SJCRH30 (cell line): ENCODE measurements at regions not wholly inside any gene's neighbourhood (a gene's known extent, or its start where the extent isn't known, plus 50 kb on each side); places are given as distances from the start of the nearest gene placed in this dataset.
"Not testable (repeated sequence)": the region's sequence is repeated elsewhere in the genome, so short reads cannot be mapped to it uniquely, and the experiment has no call there.

Experiments used
- DNase-seq, 2 experiments: peaks; one replicate each; pipeline ENCODE4 v3.0.0-alpha.2; 2015 to 2020
- H3K27ac ChIP-seq: fragments of 250-450 bp; sonication (Bioruptor Pico); 2 replicates; pipeline ENCODE4 v1.5.1; 2020; ENCODE audit warnings: mild to moderate bottlenecking, moderate library complexity
- H3K27me3 ChIP-seq: fragments of 250-450 bp; sonication (Bioruptor Pico); 2 replicates; pipeline ENCODE4 v1.5.1; 2020; ENCODE audit warnings: mild to moderate bottlenecking, moderate library complexity
- H3K36me3 ChIP-seq: fragments of 250-450 bp; sonication (Bioruptor Pico); 2 replicates; pipeline ENCODE4 v1.5.1; 2020; ENCODE audit warnings: mild to moderate bottlenecking, moderate library complexity
- H3K4me1 ChIP-seq: fragments of 250-450 bp; sonication (Bioruptor Pico); 2 replicates; pipeline ENCODE4 v1.5.1; 2020; ENCODE audit warnings: mild to moderate bottlenecking, moderate library complexity
- H3K4me3 ChIP-seq: fragments of 250-450 bp; sonication (Bioruptor Pico); 2 replicates; pipeline ENCODE4 v1.5.1; 2020; ENCODE audit warnings: mild to moderate bottlenecking, moderate library complexity
- H3K9me3 ChIP-seq: fragments of 250-450 bp; sonication (Bioruptor Pico); replicated peaks from 2 replicates; pipeline ENCODE4 v1.5.1; 2020; ENCODE audit warnings: mild to moderate bottlenecking, moderate library complexity

DNA sequence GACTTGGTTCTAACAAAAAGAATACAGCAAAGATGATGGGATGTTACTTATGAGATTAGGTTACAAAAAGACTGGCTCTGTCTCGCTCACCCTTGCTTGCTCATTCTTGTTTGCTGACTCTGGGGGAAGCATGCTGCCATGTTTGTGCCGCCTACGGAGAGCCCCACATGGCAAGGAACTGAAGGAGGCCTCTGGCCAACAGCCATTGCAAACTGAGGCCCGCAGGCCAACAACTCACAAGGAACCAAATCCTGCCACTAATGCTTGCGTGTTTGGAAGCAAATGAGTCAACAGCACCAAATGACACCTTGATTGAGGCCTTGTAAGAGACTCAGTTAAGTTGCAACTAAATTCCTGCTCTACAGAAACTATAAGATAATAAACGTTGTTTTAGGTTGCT is 82.1 kb upstream of the FOXN2 start:
- H3K4me3 ChIP-seq: no peak overlapping the region
- DNase-seq: no peak
- H3K4me1 ChIP-seq: no peaks in the 10 kb centered on the region
- no peaks in the 10 kb centered on the region for H3K36me3 ChIP-seq
- no peak overlapping the region for H3K27ac ChIP-seq
- no peaks in the 10 kb centered on the region for H3K27me3 ChIP-seq
- H3K9me3 ChIP-seq: no peaks in the 10 kb centered on the region

DNA sequence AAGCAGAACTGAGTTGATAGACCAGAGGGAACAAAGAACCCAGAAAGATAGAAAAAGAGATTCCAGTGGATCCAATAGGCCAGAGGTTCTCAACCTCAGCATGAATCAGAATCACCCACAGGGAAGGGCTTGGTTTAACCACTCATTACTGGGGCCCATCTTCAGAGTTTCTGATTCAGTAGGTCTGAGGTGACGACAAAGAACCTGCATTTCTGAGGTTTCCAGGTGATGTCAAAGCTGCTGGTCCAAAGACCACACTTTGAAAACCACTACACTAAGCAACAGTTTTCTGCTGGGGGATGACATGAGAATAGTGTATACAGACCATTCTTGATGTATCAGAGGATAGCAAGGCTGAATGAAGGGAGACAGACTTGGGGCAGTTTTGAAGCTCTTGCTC is 81.5 kb upstream of the FOXN2 start:
- Histone ChIP-seq H3K36me3 (no peaks in the 10 kb centered on the region), H3K9me3 (no peaks in the 10 kb centered on the region), H3K27ac (no peak overlapping the region), H3K4me1 (no peaks in the 10 kb centered on the region), H3K27me3 (no peaks in the 10 kb centered on the region), H3K4me3 (no peak overlapping the region)
- no peak for DNase-seq

DNA sequence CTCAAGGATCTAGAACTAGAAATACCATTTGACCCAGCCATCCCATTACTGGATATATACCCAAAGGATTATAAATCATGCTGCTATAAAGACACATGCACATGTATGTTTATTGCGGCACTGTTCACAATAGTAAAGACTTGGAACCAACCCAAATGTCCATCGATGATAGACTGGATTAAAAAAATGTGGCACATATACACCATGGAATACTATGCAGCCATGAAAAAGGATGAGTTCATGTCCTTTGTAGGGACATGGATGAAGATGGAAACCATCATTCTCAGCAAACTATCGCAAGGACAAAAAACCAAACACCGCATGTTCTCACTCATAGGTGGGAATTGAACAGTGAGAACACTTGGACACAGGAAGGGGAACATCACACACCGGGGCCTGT is 80.7 kb upstream of the FOXN2 start:
- not testable (repeated sequence) for H3K4me1 ChIP-seq, H3K9me3 ChIP-seq, H3K36me3 ChIP-seq, H3K4me3 ChIP-seq, H3K27ac ChIP-seq, H3K27me3 ChIP-seq, DNase-seq

DNA sequence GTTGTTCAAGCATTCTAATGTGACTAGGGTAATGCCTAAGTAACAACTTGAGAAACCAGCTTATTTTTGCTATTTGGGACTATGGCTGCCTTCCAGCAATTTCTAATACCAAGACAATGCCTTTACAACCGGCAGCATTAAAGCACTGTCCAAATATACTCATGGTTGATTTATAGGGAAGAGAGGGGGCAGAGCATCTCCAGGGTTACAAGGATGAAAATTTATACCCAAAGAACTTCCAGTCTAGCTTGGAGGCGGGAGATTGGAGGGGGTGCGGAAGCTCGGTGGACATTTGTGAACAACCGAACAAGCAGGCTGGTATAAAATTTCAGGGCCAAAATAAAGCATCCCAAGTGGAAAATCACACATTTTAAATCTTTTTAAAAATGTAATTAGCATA is 79.4 kb upstream of the FOXN2 start:
- Histone ChIP-seq H3K27me3 (no peaks in the 10 kb centered on the region), H3K4me3 (no peak overlapping the region), H3K36me3 (no peaks in the 10 kb centered on the region), H3K4me1 (no peaks in the 10 kb centered on the region), H3K27ac (no peak overlapping the region), H3K9me3 (no peaks in the 10 kb centered on the region)
- DNase-seq: no peak

DNA sequence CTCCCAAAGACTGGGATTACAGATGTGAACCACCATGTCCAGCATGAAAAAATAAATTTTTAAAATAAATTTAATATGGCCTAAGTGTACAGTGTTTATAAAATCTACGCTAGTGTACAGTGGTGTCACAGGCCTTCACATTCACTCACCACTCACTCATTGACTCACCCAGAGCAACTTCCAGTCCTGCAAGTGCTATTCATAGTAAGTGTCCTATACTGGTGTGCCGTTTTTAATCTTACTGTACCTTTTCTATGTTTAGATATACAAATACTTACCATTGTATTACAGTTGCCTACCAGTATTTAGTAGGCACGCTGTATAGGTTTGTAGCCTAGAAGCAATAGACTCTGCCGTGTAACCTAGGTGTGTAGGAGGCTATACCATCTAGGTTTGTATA is 76.1 kb upstream of the FOXN2 start:
- no peaks in the 10 kb centered on the region for H3K9me3 ChIP-seq

DNA sequence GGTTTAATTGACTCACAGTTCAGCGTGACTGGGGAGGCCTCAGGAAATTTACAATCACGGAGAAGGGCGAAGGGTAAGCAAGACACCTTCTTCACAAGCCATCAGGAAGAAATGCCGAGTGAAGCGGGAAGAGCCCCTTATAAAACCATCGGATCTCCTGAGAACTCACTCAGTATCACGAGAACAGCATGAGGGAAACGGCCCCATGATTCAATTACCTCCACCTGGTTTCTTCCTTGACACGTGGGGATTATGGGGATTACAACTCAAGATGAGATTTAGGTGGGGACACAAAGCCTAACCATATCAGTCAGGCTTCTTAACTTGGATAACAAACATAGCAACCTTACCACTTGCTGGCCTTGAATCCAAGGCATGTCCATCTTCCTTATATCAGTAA is 73.6 kb upstream of the FOXN2 start:
- no peaks in the 10 kb centered on the region for H3K9me3 ChIP-seq
- no peak overlapping the region for H3K27ac ChIP-seq
- H3K36me3 ChIP-seq: no peaks in the 10 kb centered on the region
- no peaks in the 10 kb centered on the region for H3K27me3 ChIP-seq
- no peak for DNase-seq
- no peaks in the 10 kb centered on the region for H3K4me1 ChIP-seq
- H3K4me3 ChIP-seq: no peak overlapping the region

More for the DNA sequence above, 76.1 kb upstream of the FOXN2 start:
- no peak overlapping the region for H3K4me3 ChIP-seq
- H3K27me3 ChIP-seq: no peaks in the 10 kb centered on the region
- H3K4me1 ChIP-seq: no peaks in the 10 kb centered on the region
- no peak for DNase-seq
- no peak overlapping the region for H3K27ac ChIP-seq
- no peaks in the 10 kb centered on the region for H3K36me3 ChIP-seq

DNA sequence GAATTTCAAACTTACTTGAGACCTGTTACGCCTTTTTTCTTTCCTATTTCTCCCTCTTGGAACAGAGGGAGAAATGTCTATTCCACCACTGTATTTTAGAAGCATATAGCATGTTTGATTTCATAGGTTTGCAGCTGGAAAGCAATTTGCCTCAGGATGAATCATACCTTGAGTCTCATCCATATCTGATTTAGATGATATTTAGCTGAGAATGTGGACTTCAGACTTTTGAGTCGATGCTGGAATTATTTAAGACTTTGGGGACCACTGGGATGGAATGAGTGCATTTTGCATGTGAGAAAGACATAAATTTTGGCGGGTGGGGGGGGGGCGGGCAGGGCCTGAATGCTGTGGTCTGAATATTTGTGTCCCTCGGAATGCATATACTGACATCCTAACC is 67.3 kb upstream of the FOXN2 start:
- H3K27ac ChIP-seq: no peak overlapping the region

DNA sequence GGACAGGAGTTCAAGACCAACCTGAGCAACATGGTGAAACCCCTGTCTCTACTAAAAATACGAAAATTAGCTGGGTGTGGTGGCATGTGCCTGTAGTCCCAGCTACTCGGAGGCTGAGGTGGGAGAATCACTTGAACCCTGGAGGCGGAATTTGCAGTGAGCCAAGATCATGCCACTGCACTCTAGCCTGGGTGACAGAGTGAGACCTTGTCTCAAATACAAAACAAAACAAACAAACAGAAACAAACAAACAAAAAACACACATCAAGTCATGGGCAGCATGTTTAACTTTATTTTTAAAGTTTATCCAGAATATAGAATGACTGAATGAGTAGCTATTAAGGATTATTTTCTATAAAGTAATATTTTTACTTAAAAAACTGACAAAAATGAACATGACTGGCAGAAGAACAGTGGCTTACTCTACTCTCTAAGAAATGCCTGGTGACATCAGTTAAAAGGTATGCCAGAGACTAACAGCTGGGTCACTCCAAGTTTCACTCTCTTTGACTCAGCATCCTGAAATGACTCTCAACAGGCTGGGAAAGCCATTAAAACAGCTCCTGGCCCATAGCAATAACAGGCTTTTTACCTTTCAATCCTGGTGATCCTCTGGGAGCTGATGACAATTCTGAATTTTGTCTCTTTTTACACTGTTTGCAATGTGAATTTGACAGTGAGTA is 66.1 kb upstream of the FOXN2 start:
- peak overlapping the region; percentile 94 for H3K27ac ChIP-seq
- H3K36me3 ChIP-seq: no peaks in the 10 kb centered on the region
- H3K4me1 ChIP-seq: peaks cover 27% of the 10 kb centered on the region
- peak; percentile 77 to 92 for DNase-seq
- peak overlapping the region; percentile 13 for H3K4me3 ChIP-seq
- H3K9me3 ChIP-seq: no peaks in the 10 kb centered on the region
- no peaks in the 10 kb centered on the region for H3K27me3 ChIP-seq

More for the DNA sequence above, 67.3 kb upstream of the FOXN2 start:
- Histone ChIP-seq H3K4me1 (peaks cover 27% of the 10 kb centered on the region), H3K9me3 (no peaks in the 10 kb centered on the region), H3K36me3 (no peaks in the 10 kb centered on the region), H3K27me3 (no peaks in the 10 kb centered on the region), H3K4me3 (no peak overlapping the region)
- DNase-seq: no peak

DNA sequence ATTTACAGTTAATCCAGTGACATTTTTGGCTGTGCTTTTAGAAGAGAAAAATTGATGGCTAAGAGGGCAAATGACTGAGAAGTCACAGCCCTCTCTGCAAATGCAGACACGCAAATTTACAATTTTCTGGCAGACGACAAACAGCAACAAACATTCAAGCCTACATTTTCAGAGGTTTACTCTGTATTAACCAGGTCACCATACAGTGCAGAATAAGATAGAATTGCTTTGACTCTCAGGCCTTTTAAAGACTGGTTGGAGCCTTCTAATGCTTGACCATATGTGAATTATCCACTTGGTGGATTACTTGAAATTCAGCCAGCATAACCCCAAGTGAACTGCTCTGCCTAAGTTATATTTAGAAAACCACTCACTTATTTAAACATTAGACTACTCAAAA is 65.5 kb upstream of the FOXN2 start:
- peak; percentile 7 to 55 for DNase-seq
- H3K4me3 ChIP-seq: peak overlapping the region; percentile 13
- H3K36me3 ChIP-seq: no peaks in the 10 kb centered on the region
- peaks cover 27% of the 10 kb centered on the region for H3K4me1 ChIP-seq
- no peaks in the 10 kb centered on the region for H3K27me3 ChIP-seq
- H3K27ac ChIP-seq: peak overlapping the region; percentile 94
- no peaks in the 10 kb centered on the region for H3K9me3 ChIP-seq

DNA sequence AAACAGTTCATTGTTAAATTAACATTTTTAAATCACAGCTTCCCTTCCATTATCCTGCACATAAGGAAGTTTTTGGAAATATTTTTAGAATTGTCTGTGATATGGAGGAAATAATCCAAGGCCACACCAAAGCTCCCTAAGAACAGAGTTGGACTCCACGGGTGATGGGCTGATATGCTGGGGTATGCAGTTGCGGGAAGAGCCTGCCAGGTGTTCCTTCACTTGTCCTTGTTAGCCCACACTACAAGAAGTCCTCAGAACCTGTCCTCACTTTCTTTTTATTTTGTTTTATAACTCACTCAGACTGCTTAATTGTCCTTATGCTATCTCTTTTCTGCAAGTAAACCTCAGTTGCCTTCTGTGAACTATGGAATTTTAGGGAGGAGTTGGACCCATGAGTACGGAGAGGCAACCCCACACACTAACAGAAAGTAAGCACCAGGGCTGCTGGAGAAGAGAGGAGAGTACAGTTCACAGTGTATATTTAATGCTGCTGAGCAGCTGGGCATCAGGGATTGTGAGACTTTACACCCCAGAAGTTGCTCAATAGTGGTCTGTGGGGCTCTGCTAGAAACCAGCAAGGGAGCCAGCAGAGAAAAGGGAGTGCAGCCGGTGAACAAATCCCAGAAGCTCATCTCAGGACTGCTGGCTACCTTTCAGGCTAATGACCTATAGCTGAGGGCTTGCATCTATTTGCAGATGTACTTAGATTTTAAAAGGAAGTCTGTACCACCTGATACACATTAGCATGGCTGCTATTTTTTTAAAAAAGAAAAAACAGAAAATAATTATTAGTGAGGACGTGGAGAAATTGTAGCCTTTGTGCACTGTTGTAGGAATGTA is 64.6 kb upstream of the FOXN2 start:
- Histone ChIP-seq H3K27me3 (no peaks in the 10 kb centered on the region), H3K27ac (peak overlapping the region; percentile 94), H3K9me3 (no peaks in the 10 kb centered on the region), H3K36me3 (no peaks in the 10 kb centered on the region), H3K4me3 (no peak overlapping the region; the same call in 1 of the 2 replicates), H3K4me1 (peaks cover 27% of the 10 kb centered on the region)
- peak; percentile 39 to 64 for DNase-seq

DNA sequence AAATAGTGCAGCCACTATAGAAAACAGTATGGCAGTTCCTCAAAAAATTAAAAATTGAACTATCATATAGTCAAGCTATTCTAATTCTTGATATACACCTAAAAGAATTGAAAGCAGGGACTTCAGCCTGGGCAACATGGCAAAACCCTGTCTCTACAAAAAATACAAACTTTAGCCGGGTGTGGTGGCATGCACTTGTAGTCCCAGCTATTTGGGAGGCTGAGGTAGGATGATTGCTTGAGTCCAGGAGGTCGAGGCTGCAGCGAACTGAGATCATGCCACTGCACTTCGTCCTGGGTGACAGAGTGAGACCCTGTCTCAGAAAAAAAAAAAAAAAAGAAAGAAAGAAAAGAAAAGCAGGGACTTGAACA is 64.0 kb upstream of the FOXN2 start:
- DNase-seq: no peak
- no peaks in the 10 kb centered on the region for H3K27me3 ChIP-seq
- no peaks in the 10 kb centered on the region for H3K9me3 ChIP-seq
- H3K4me3 ChIP-seq: no peak overlapping the region
- no peak overlapping the region for H3K27ac ChIP-seq
- H3K4me1 ChIP-seq: peaks cover 27% of the 10 kb centered on the region
- H3K36me3 ChIP-seq: no peaks in the 10 kb centered on the region

DNA sequence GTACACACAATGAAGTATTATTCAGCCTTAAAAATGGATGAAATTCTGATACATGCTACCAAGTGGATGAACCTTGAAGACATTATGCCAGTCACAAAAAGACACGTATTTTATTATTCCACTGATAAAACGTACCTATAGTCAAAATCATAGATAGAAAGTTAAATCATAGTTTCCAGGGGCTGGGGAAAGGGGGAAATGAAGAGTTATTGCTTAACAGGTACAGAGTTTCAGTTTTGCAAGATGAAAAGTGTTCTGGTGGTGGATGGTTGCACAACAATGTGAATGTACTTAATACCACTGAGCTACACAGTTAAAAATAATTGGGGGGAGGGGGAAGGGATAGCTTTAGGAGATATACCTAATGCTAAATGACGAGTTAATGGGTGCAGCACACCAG is 63.5 kb upstream of the FOXN2 start:
- DNase-seq: no peak
- Histone ChIP-seq H3K4me1 (peaks cover 27% of the 10 kb centered on the region), H3K4me3 (no peak overlapping the region), H3K9me3 (no peaks in the 10 kb centered on the region), H3K27ac (no peak overlapping the region), H3K36me3 (no peaks in the 10 kb centered on the region), H3K27me3 (no peaks in the 10 kb centered on the region)

DNA sequence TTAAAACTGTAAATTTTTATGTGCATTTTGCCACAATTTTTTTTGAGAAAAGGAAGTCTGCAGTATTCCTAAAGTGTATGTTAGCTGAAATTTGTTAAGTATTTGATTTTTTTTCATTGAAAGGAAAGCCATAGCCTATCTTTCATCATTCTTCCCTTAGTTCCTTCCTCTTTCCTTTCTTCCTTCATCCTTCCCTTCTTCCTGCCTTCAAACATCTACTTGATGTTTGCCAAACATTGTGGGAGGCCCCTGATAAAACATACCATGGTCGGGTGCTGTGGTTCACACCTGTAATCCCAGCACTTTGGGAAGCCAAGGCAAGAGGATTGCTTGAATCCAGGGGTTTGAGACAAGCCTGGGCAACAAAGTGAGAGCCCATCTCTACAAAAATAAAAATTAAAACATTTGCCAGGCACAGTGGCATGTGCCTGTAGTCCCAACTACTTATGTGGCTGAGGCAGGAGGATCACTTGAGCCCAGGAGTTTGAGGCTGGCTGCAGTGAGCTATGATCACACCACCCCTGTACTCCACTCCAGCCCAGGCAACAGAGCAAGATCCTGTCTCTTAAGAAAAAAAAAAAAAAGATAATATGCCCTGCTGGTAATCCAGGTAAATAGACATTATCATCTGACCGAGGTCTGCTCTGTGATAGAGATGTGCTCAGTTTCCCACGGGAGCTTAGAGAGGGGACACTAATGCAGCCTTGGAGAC is 62.9 kb upstream of the FOXN2 start:
- H3K36me3 ChIP-seq: no peaks in the 10 kb centered on the region
- no peak overlapping the region for H3K27ac ChIP-seq
- H3K4me1 ChIP-seq: peaks cover 27% of the 10 kb centered on the region

DNA sequence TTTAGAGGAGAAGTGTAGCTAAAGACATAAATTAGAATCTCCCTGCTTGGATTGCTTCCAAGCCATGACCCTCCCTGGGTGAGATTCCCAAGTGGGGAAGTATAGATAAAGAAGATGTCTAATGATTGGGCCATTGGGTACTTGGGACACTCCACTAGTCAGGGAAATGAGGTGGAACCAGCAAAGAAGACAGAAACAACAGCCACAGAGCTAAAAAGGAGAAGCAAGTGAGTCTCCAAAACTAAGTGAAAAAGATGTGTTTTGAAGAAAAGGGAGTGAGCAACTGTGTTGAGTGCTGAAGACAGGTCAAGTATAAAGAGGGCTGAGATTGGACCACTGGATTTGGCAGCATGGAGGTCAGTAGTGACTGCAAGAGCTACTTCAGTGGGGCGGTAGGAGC is 61.2 kb upstream of the FOXN2 start:
- Histone ChIP-seq H3K27me3 (no peaks in the 10 kb centered on the region), H3K4me3 (no peak overlapping the region), H3K36me3 (no peaks in the 10 kb centered on the region), H3K4me1 (peaks cover 18% of the 10 kb centered on the region), H3K9me3 (no peaks in the 10 kb centered on the region), H3K27ac (no peak overlapping the region)
- no peak for DNase-seq

More for the DNA sequence above, 62.9 kb upstream of the FOXN2 start:
- Histone ChIP-seq H3K27me3 (no peaks in the 10 kb centered on the region), H3K9me3 (no peaks in the 10 kb centered on the region), H3K4me3 (no peak overlapping the region)
- no peak for DNase-seq

DNA sequence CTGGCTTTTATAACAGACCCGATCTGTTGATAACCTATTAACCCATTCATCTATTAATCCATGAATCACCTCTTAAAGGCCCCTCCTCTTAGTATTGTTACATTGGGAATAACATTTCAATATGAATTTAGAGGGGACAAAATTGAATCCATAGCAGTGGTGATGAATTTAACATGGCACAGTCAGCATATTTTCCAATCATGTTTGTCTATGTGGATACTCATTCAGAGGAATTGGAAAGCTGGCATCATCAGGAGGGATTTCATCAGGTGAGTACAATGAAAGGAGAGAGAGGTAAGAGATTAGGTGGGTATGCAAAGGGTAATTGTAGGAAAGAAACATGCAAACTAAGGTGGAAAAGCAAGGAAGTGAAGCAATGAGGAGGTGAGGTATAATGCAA is 59.6 kb upstream of the FOXN2 start:
- H3K27me3 ChIP-seq: no peaks in the 10 kb centered on the region
- no peak overlapping the region for H3K27ac ChIP-seq
- peaks cover 4% of the 10 kb centered on the region for H3K4me1 ChIP-seq
- DNase-seq: no peak
- no peaks in the 10 kb centered on the region for H3K36me3 ChIP-seq
- H3K9me3 ChIP-seq: no peaks in the 10 kb centered on the region
- no peak overlapping the region for H3K4me3 ChIP-seq
